ENCODE measurements at regions not wholly inside any gene's neighbourhood (a gene's known extent, or its start where the extent isn't known, plus 50 kb on each side); places are given as distances from the start of the nearest gene placed in this dataset.

- no peak overlapping the region for H3K27ac ChIP-seq
- no peaks in the 10 kb centered on the region for H3K9me3 ChIP-seq
- no peaks in the 10 kb centered on the region for H3K36me3 ChIP-seq
- no peak for TF ChIP-seq POLR2A (IDR thresholded peaks at IDR 0.05)
- TF ChIP-seq CTCF (IDR thresholded peaks at IDR 0.05), result no peak
- no peak for TF ChIP-seq POLR2AphosphoS5 (IDR thresholded peaks at IDR 0.05)
- TF ChIP-seq EP300 (IDR thresholded peaks at IDR 0.05), result no peak
- no peak overlapping the region for H3K4me3 ChIP-seq
- H3K27me3 ChIP-seq, result no peaks in the 10 kb centered on the region
- ATAC-seq (ENCODE audit: low FRiP score in 2 of 2) (no peak), DNase-seq (no peak)
- H3K4me1 ChIP-seq, result no peaks in the 10 kb centered on the region
Measured at GRCh38 chrX:46295963-46296362, 249.3 kb downstream of the ZNF674 start.

- no peaks in the 10 kb centered on the region for H3K36me3 ChIP-seq
- H3K27me3 ChIP-seq, result no peaks in the 10 kb centered on the region
- no peak for ATAC-seq (ENCODE audit: low FRiP score in 2 of 2)
- TF ChIP-seq POLR2AphosphoS5 (IDR thresholded peaks at IDR 0.05) (no peak), POLR2A (IDR thresholded peaks at IDR 0.05) (no peak), EP300 (IDR thresholded peaks at IDR 0.05) (no peak), CTCF (IDR thresholded peaks at IDR 0.05) (no peak)
- H3K27ac ChIP-seq, result no peak overlapping the region
- H3K4me1 ChIP-seq, result no peaks in the 10 kb centered on the region
- H3K9me3 ChIP-seq, result no peaks in the 10 kb centered on the region
- no peak for DNase-seq
- no peak overlapping the region for H3K4me3 ChIP-seq
Measured at GRCh38 chrX:46294234-46294633, 251.0 kb downstream of the ZNF674 start.

- 52 to 56% methylated on average over 3 of the region's 3 CpGs for WGBS, 2 donors
- H3K4me3 ChIP-seq, result no peak overlapping the region
- ATAC-seq (ENCODE audit: low FRiP score in 2 of 2) (no peak), DNase-seq (no peak)
- H3K4me1 ChIP-seq, result no peaks in the 10 kb centered on the region
- H3K27me3 ChIP-seq, result no peaks in the 10 kb centered on the region
- H3K9me3 ChIP-seq, result no peaks in the 10 kb centered on the region
- no peaks in the 10 kb centered on the region for H3K36me3 ChIP-seq
- H3K27ac ChIP-seq, result no peak overlapping the region
- no peak for TF ChIP-seq EP300 (IDR thresholded peaks at IDR 0.05)
- TF ChIP-seq CTCF (IDR thresholded peaks at IDR 0.05), result no peak
- no peak for TF ChIP-seq POLR2A (IDR thresholded peaks at IDR 0.05)
- no peak for TF ChIP-seq POLR2AphosphoS5 (IDR thresholded peaks at IDR 0.05)
Measured at GRCh38 chrX:46279925-46280313, 265.3 kb downstream of the ZNF674 start.

GRCh38 chrX:46279214-46279924 lies 265.9 kb downstream of the ZNF674 start:
- Histone ChIP-seq H3K4me1 (no peaks in the 10 kb centered on the region), H3K27ac (no peak overlapping the region), H3K4me3 (no peak overlapping the region), H3K27me3 (no peaks in the 10 kb centered on the region), H3K9me3 (no peaks in the 10 kb centered on the region), H3K36me3 (no peaks in the 10 kb centered on the region)
- DNase-seq (no peak), ATAC-seq (ENCODE audit: low FRiP score in 2 of 2) (no peak)
- no peak for TF ChIP-seq EP300 (IDR thresholded peaks at IDR 0.05)
- TF ChIP-seq POLR2A (IDR thresholded peaks at IDR 0.05), result no peak
- TF ChIP-seq CTCF (IDR thresholded peaks at IDR 0.05), result no peak
- no peak for TF ChIP-seq POLR2AphosphoS5 (IDR thresholded peaks at IDR 0.05)
- 36 to 49% methylated on average over 4 of the region's 4 CpGs for WGBS, 2 donors

- ATAC-seq (ENCODE audit: low FRiP score in 2 of 2), result no peak
- Histone ChIP-seq H3K4me3 (no peak overlapping the region), H3K9me3 (no peaks in the 10 kb centered on the region), H3K27ac (no peak overlapping the region), H3K27me3 (no peaks in the 10 kb centered on the region), H3K4me1 (no peaks in the 10 kb centered on the region), H3K36me3 (no peaks in the 10 kb centered on the region)
- DNase-seq, result no peak
- WGBS, 2 donors, result 81 to 86% methylated on average over 2 of the region's 2 CpGs
- TF ChIP-seq POLR2A (IDR thresholded peaks at IDR 0.05), result no peak
- no peak for TF ChIP-seq POLR2AphosphoS5 (IDR thresholded peaks at IDR 0.05)
- no peak for TF ChIP-seq EP300 (IDR thresholded peaks at IDR 0.05)
- no peak for TF ChIP-seq CTCF (IDR thresholded peaks at IDR 0.05)
Measured at GRCh38 chrX:46278572-46278971, 266.6 kb downstream of the ZNF674 start.
